ENCODE measurements at regions not wholly inside any gene's neighbourhood (a gene's known extent, or its start where the extent isn't known, plus 50 kb on each side); places are given as distances from the start of the nearest gene placed in this dataset.

DNA sequence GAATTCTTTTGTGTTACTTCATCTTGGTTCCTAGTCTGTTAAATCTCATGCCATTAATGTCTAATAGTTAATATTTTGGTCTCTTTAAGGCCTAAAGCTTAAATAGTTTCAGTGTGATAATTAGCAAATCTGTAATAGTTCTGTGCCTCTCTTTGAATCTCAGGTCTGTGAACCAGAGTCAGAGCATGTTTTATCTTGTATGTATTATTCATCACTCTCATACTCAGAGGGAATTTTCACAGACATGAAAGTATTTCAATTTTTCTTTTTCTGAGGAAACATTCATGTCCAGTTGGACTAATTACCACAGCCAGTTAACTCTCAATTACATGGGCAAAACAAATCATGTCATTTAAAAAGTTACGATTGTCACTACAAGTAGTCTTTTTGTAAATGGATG, 931.9 kb upstream of the SLC39A10 start:
- Histone ChIP-seq H2AK5ac (ENCODE audit: low read depth, low read length) (no peak overlapping the region), H3K23me2 (ENCODE audit: low read depth, low read length) (no peaks in the 10 kb centered on the region), H3K27me3 (replicated peaks in 1 of 4; ENCODE audit: control insufficient read depth in 3 of 4, extremely low read depth in 1 of 4, insufficient read depth in 3 of 4, low read length in 3 of 4) (no peaks in the 10 kb centered on the region), H4K8ac (ENCODE audit: extremely low read depth, insufficient read depth, low read length) (no peak overlapping the region), H2BK20ac (ENCODE audit: low read length) (no peak overlapping the region), H2BK120ac (replicated peaks; ENCODE audit: low read depth, low read length) (no peak overlapping the region), H3K23ac (ENCODE audit: insufficient read length) (no peak overlapping the region), H4K5ac (ENCODE audit: insufficient read length, low read depth, low read length) (no peak overlapping the region), H3K18ac (ENCODE audit: extremely low read depth, low read length) (no peak overlapping the region), H3K14ac (ENCODE audit: insufficient read length) (no peak overlapping the region), H4K20me1 (replicated peaks in 1 of 2; ENCODE audit: control insufficient read depth in 1 of 2, insufficient read depth in 2 of 2, low read length in 2 of 2) (no peaks in the 10 kb centered on the region), H3K4me2 (ENCODE audit: insufficient read depth in 1 of 2, low read depth in 2 of 2, low read length in 2 of 2) (no peak overlapping the region), H3K79me2 (ENCODE audit: control insufficient read depth in 1 of 2, insufficient read depth in 2 of 2, low read length in 2 of 2) (no peaks in the 10 kb centered on the region), H3K9ac (replicated peaks in 1 of 4; ENCODE audit: extremely low read depth in 1 of 4, low read depth in 3 of 4, low read length in 3 of 4) (no peak overlapping the region), H2BK5ac (ENCODE audit: low read depth, low read length) (no peak overlapping the region), H3K27ac (ENCODE audit: low read depth, low read length) (no peak overlapping the region), H3K36me3 (ENCODE audit: control insufficient read depth in 2 of 4, insufficient read depth in 4 of 4, low read length in 3 of 4) (no peaks in the 10 kb centered on the region), H3K9me3 (ENCODE audit: insufficient read depth in 2 of 2, low read depth in 1 of 2, low read length in 1 of 2) (no peaks in the 10 kb centered on the region), H2BK12ac (ENCODE audit: low read depth, low read length) (no peak overlapping the region), H3K56ac (replicated peaks; ENCODE audit: insufficient read length, low read depth, low read length) (no peak overlapping the region), H3K4ac (replicated peaks; ENCODE audit: insufficient read length, low read depth, low read length) (no peak overlapping the region), H2BK15ac (ENCODE audit: low read length) (no peak overlapping the region), H3K4me1 (replicated peaks in 1 of 4; ENCODE audit: control insufficient read depth in 3 of 4, insufficient read depth in 4 of 4, low read length in 3 of 4) (no peaks in the 10 kb centered on the region), H4K91ac (replicated peaks; ENCODE audit: insufficient read length, low read length) (no peak overlapping the region), H3K4me3 (ENCODE audit: extremely low read depth in 1 of 4, insufficient read depth in 2 of 4, low read depth in 3 of 4, low read length in 4 of 4) (no peak overlapping the region), H3K79me1 (ENCODE audit: low read depth, low read length) (no peaks in the 10 kb centered on the region), H2AFZ (ENCODE audit: low read length) (no peak overlapping the region)
- TF ChIP-seq KDM4A (IDR thresholded peaks at IDR 0.05; ENCODE audit: low read depth, low read length, severe bottlenecking) (no peak), CHD1 (IDR thresholded peaks at IDR 0.05; ENCODE audit: low read depth, low read length) (no peak), BACH1 (IDR thresholded peaks at IDR 0.05; ENCODE audit: low read length) (no peak), SUZ12 (IDR thresholded peaks at IDR 0.05; ENCODE audit: low read length) (no peak), SIRT6 (IDR thresholded peaks at IDR 0.05; ENCODE audit: low read length) (no peak), RFX5 (IDR thresholded peaks at IDR 0.05; ENCODE audit: borderline replicate concordance, low read depth, low read length) (no peak), ZNF274 (IDR thresholded peaks at IDR 0.05; ENCODE audit: borderline replicate concordance, extremely low read depth, low read length) (no peak), SP2 (IDR thresholded peaks at IDR 0.05; ENCODE audit: low read length) (no peak), GABPA (IDR thresholded peaks at IDR 0.05; ENCODE audit: borderline replicate concordance, insufficient read depth, low read length) (no peak)
- CTCF ChIA-PET (ENCODE audit: partially characterized antibody) = interaction anchor here (1.0 kb wide), 1 partner anchor 590 kb away, joined by 5 read pairs; no protein-coding TSS in a partner anchor
- DNase-seq (ENCODE audit: low read depth in 1 of 2, low spot score in 2 of 2) = no peak
- POLR2A ChIA-PET (ENCODE audit: partially characterized antibody) = no interaction called here
- 84% methylated on average over 1 of the region's 1 CpG; no CpG with 5 or more reads in 1 of the 2 experiments for WGBS, 2 experiments (ENCODE audit: extremely low coverage in 1 of 2, insufficient coverage in 1 of 2, insufficient read length in 1 of 2, insufficient replicate concordance in 2 of 2, low coverage in 1 of 2, low lambda C conversion rate in 2 of 2, missing lambda C conversion rate in 1 of 2)
- FAIRE-seq = no peak
